Uterus (tissue), 2 donors: ENCODE measurements at regions not wholly inside any gene's neighbourhood (a gene's known extent, or its start where the extent isn't known, plus 50 kb on each side); places are given as distances from the start of the nearest gene placed in this dataset.

Experiments
- POLR2A ChIP-seq, 2 donors: fragments of 450-650 bp; IDR thresholded peaks; one replicate each; pipeline ENCODE4 v1.6.1; 2016; ENCODE audit warnings: antibody characterized with exemption in 2 of 2, mild to moderate bottlenecking in 1 of 2, moderate library complexity in 1 of 2
- TF ChIP-seq, protein P1 (sequence below), 4 experiments: fragments of 200-600 bp in 2 of 4; fragments of 450-650 bp in 2 of 4; sonication (generic) in 2 of 4; IDR thresholded peaks; one replicate each; pipeline ENCODE4 v1.5.1; 2016 to 2019; ENCODE audit warnings: antibody characterized with exemption in 4 of 4, mild to moderate bottlenecking in 2 of 4, moderate library complexity in 1 of 4

- TF ChIP-seq, protein P1, sequence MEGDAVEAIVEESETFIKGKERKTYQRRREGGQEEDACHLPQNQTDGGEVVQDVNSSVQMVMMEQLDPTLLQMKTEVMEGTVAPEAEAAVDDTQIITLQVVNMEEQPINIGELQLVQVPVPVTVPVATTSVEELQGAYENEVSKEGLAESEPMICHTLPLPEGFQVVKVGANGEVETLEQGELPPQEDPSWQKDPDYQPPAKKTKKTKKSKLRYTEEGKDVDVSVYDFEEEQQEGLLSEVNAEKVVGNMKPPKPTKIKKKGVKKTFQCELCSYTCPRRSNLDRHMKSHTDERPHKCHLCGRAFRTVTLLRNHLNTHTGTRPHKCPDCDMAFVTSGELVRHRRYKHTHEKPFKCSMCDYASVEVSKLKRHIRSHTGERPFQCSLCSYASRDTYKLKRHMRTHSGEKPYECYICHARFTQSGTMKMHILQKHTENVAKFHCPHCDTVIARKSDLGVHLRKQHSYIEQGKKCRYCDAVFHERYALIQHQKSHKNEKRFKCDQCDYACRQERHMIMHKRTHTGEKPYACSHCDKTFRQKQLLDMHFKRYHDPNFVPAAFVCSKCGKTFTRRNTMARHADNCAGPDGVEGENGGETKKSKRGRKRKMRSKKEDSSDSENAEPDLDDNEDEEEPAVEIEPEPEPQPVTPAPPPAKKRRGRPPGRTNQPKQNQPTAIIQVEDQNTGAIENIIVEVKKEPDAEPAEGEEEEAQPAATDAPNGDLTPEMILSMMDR (IDR thresholded peaks at IDR 0.05) = no peak
- TF ChIP-seq POLR2A (IDR thresholded peaks at IDR 0.05) = no peak
Measured at GRCh38 chr2:226117510-226118065, 682.0 kb downstream of the IRS1 start.
